SK-N-SH (cell line): ENCODE measurements at regions not wholly inside any gene's neighbourhood (a gene's known extent, or its start where the extent isn't known, plus 50 kb on each side); places are given as distances from the start of the nearest gene placed in this dataset.

Experiments used
- EZH2phosphoT487 ChIP-seq: fragments of 200-600 bp; sonication (generic); IDR thresholded peaks from 2 replicates; pipeline ENCODE4 v1.6.1; 2017; ENCODE audit warnings: low read depth, mixed run types, mild to moderate bottlenecking, antibody characterized with exemption, moderate library complexity, borderline replicate concordance
- FOXM1 ChIP-seq: IDR thresholded peaks from 2 replicates; pipeline ENCODE4 v1.4.0; 2012; ENCODE audit warnings: low read depth, mild to moderate bottlenecking
- GATA2 ChIP-seq: sonication (generic); formaldehyde crosslinking; IDR thresholded peaks from 2 replicates; pipeline ENCODE4 v1.5.0; 2020; ENCODE audit warnings: mild to moderate bottlenecking, missing genetic modification reagents
- PBX3 ChIP-seq: IDR thresholded peaks from 2 replicates; pipeline ENCODE4; 2012
- POLR2AphosphoS5 ChIP-seq: IDR thresholded peaks from 2 replicates; pipeline ENCODE4 v1.6.1; 2012; ENCODE audit warnings: low read depth, low read length
- RAD21 ChIP-seq: IDR thresholded peaks from 2 replicates; pipeline ENCODE4 v1.6.1; 2012; ENCODE audit warnings: mild to moderate bottlenecking, low read length
- RCOR1 ChIP-seq: fragments of 150-350 bp; IDR thresholded peaks from 2 replicates; pipeline ENCODE4 v1.6.1; 2017; ENCODE audit warnings: antibody characterized with exemption, low read length
- SIN3A ChIP-seq: IDR thresholded peaks from 2 replicates; pipeline ENCODE4 v1.6.1; 2012; ENCODE audit warnings: low read depth, mild to moderate bottlenecking, low read length, moderate library complexity, borderline replicate concordance
- SMC3 ChIP-seq: IDR thresholded peaks from 2 replicates; pipeline ENCODE4 v1.6.1; 2012; ENCODE audit warnings: low read depth, low read length, improper control_type of control experiment
- TEAD4 ChIP-seq: IDR thresholded peaks from 2 replicates; pipeline ENCODE4 v1.4.0; 2012; ENCODE audit warnings: mild to moderate bottlenecking, borderline replicate concordance; ENCODE audit not compliant: insufficient read depth
- TF ChIP-seq, protein P1 (sequence below): fragments of 200-600 bp; sonication (generic); IDR thresholded peaks from 2 replicates; pipeline ENCODE4 v1.6.1; 2017; ENCODE audit warnings: antibody characterized with exemption, mild to moderate bottlenecking, moderate library complexity
- TF ChIP-seq, protein P2 (sequence below): fragments of 150-350 bp; IDR thresholded peaks from 2 replicates; pipeline ENCODE4 v1.6.1; 2016; ENCODE audit warnings: mild to moderate bottlenecking, low read depth, low read length
- TF ChIP-seq, protein P3 (sequence below): fragments of 150-350 bp; IDR thresholded peaks from 2 replicates; pipeline ENCODE4 v1.6.1; 2017; ENCODE audit warnings: antibody characterized with exemption, low read length, low read depth, borderline replicate concordance
- TF ChIP-seq, protein P4 (sequence below): IDR thresholded peaks from 2 replicates; pipeline ENCODE4 v1.6.1; 2012; ENCODE audit warnings: mild to moderate bottlenecking, low read depth, low read length, moderate library complexity

- TF ChIP-seq, protein P1, sequence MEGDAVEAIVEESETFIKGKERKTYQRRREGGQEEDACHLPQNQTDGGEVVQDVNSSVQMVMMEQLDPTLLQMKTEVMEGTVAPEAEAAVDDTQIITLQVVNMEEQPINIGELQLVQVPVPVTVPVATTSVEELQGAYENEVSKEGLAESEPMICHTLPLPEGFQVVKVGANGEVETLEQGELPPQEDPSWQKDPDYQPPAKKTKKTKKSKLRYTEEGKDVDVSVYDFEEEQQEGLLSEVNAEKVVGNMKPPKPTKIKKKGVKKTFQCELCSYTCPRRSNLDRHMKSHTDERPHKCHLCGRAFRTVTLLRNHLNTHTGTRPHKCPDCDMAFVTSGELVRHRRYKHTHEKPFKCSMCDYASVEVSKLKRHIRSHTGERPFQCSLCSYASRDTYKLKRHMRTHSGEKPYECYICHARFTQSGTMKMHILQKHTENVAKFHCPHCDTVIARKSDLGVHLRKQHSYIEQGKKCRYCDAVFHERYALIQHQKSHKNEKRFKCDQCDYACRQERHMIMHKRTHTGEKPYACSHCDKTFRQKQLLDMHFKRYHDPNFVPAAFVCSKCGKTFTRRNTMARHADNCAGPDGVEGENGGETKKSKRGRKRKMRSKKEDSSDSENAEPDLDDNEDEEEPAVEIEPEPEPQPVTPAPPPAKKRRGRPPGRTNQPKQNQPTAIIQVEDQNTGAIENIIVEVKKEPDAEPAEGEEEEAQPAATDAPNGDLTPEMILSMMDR: no peak
- no peak for TF ChIP-seq PBX3
- TF ChIP-seq, protein P2, sequence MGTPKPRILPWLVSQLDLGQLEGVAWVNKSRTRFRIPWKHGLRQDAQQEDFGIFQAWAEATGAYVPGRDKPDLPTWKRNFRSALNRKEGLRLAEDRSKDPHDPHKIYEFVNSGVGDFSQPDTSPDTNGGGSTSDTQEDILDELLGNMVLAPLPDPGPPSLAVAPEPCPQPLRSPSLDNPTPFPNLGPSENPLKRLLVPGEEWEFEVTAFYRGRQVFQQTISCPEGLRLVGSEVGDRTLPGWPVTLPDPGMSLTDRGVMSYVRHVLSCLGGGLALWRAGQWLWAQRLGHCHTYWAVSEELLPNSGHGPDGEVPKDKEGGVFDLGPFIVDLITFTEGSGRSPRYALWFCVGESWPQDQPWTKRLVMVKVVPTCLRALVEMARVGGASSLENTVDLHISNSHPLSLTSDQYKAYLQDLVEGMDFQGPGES: no peak
- TF ChIP-seq RCOR1: no peak
- TF ChIP-seq, protein P3, sequence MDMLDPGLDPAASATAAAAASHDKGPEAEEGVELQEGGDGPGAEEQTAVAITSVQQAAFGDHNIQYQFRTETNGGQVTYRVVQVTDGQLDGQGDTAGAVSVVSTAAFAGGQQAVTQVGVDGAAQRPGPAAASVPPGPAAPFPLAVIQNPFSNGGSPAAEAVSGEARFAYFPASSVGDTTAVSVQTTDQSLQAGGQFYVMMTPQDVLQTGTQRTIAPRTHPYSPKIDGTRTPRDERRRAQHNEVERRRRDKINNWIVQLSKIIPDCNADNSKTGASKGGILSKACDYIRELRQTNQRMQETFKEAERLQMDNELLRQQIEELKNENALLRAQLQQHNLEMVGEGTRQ: no peak
- TF ChIP-seq EZH2phosphoT487: no peak
- TF ChIP-seq, protein P4, sequence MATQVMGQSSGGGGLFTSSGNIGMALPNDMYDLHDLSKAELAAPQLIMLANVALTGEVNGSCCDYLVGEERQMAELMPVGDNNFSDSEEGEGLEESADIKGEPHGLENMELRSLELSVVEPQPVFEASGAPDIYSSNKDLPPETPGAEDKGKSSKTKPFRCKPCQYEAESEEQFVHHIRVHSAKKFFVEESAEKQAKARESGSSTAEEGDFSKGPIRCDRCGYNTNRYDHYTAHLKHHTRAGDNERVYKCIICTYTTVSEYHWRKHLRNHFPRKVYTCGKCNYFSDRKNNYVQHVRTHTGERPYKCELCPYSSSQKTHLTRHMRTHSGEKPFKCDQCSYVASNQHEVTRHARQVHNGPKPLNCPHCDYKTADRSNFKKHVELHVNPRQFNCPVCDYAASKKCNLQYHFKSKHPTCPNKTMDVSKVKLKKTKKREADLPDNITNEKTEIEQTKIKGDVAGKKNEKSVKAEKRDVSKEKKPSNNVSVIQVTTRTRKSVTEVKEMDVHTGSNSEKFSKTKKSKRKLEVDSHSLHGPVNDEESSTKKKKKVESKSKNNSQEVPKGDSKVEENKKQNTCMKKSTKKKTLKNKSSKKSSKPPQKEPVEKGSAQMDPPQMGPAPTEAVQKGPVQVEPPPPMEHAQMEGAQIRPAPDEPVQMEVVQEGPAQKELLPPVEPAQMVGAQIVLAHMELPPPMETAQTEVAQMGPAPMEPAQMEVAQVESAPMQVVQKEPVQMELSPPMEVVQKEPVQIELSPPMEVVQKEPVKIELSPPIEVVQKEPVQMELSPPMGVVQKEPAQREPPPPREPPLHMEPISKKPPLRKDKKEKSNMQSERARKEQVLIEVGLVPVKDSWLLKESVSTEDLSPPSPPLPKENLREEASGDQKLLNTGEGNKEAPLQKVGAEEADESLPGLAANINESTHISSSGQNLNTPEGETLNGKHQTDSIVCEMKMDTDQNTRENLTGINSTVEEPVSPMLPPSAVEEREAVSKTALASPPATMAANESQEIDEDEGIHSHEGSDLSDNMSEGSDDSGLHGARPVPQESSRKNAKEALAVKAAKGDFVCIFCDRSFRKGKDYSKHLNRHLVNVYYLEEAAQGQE: no peak
- no peak for TF ChIP-seq TEAD4
- TF ChIP-seq GATA2: no peak
- TF ChIP-seq SIN3A: no peak
- no peak for TF ChIP-seq POLR2AphosphoS5
- TF ChIP-seq SMC3: no peak
- TF ChIP-seq RAD21: no peak
- no peak for TF ChIP-seq FOXM1
Measured at GRCh38 chrX:115402299-115402698, 112.8 kb downstream of the LUZP4 start.
